A549 (cell line): ENCODE measurements at regions not wholly inside any gene's neighbourhood (a gene's known extent, or its start where the extent isn't known, plus 50 kb on each side); places are given as distances from the start of the nearest gene placed in this dataset.
"Not testable (repeated sequence)": the region's sequence is repeated elsewhere in the genome, so short reads cannot be mapped to it uniquely, and the experiment has no call there.

Source experiments
- ATAC-seq, 2 experiments: fragments of 200-7000 bp in 1 of 2; fragments of >200 bp in 1 of 2; cut with Nextera tagmentation in 1 of 2; cut with Tn5 transposase in 1 of 2; 3 replicates each; pipeline versions ENCODE4 v1.8.0 to v1.9.1; 2018 to 2020; ENCODE audit warnings: mild to moderate bottlenecking in 1 of 2, moderate library complexity in 1 of 2
- CTCF ChIA-PET: fragments of 300-600 bp; sonication (Branson Sonifier 250); formaldehyde crosslinking; extraction: SDS; loops from one replicate; lab custom pipeline; 2021; ENCODE audit warnings: antibody characterized with exemption, inconsistent platforms; lab: Yijun Ruan, JAX
- POLR2A ChIA-PET: fragments of 350-600 bp; formaldehyde crosslinking; extraction: SDS; loops from one replicate; lab custom pipeline; 2021; ENCODE audit warnings: antibody characterized with exemption, inconsistent platforms; lab: Yijun Ruan, JAX
- DNase-seq, 2 experiments: peaks; one replicate each; pipeline versions ENCODE4 v3.0.0 to v3.0.0-alpha.2; 2011 to 2016; ENCODE audit warnings: low read depth in 1 of 2, low spot score in 1 of 2
- FAIRE-seq: peaks from 2 replicates; lab custom pipeline; 2011; peaks lifted over from hg19 to GRCh38; lab: Jason Lieb, UNC
- H3K27ac ChIP-seq, 2 experiments: fragments of >200 bp; sonication (Bioruptor Twin); formaldehyde crosslinking; 3 replicates each; pipeline ENCODE4 v1.5.1; 2016 to 2017
- H3K4me1 ChIP-seq: fragments of >200 bp; sonication (Bioruptor Twin); formaldehyde crosslinking; 3 replicates; pipeline ENCODE4 v1.6.1; 2016
- H3K4me2 ChIP-seq: fragments of >200 bp; sonication (Bioruptor Twin); formaldehyde crosslinking; 3 replicates; pipeline ENCODE4 v1.6.1; 2016
- H3K4me3 ChIP-seq: fragments of >200 bp; sonication (Bioruptor Twin); formaldehyde crosslinking; 3 replicates; pipeline ENCODE4 v1.5.1; 2016
- H3K9me3 ChIP-seq: fragments of >200 bp; sonication (Bioruptor Twin); formaldehyde crosslinking; 3 replicates; pipeline ENCODE4 v1.6.1; 2016
- CEBPB ChIP-seq, 2 experiments: fragments of >200 bp in 1 of 2; sonication (Bioruptor Twin) in 1 of 2; formaldehyde crosslinking in 1 of 2; IDR thresholded peaks; 2 replicates each; pipeline ENCODE4 v1.6.1; 2012 to 2016
- FOSB ChIP-seq: fragments of 250-450 bp; sonication (Bioruptor Pico); IDR thresholded peaks from 2 replicates; pipeline ENCODE4 v1.5.0; 2020; ENCODE audit warnings: mild to moderate bottlenecking, moderate library complexity
- FOSL2 ChIP-seq, 2 experiments: fragments of 450-650 bp in 1 of 2; fragments of >200 bp in 1 of 2; sonication (Bioruptor Twin) in 1 of 2; formaldehyde crosslinking; IDR thresholded peaks; 2 replicates each; pipeline versions ENCODE4 v1.5.0 to v1.6.1; 2016 to 2020; ENCODE audit warnings: mild to moderate bottlenecking in 1 of 2, moderate library complexity in 1 of 2
- HOXA7 ChIP-seq: fragments of 250-450 bp; sonication (Bioruptor Pico); IDR thresholded peaks from 2 replicates; pipeline ENCODE4 v1.5.0; 2020; ENCODE audit warnings: mild to moderate bottlenecking, moderate library complexity
- HOXB5 ChIP-seq: fragments of 250-450 bp; sonication (Bioruptor Pico); IDR thresholded peaks from 2 replicates; pipeline ENCODE4 v1.5.0; 2020; ENCODE audit warnings: mild to moderate bottlenecking, moderate library complexity
- JUNB ChIP-seq: fragments of >200 bp; sonication (Bioruptor Twin); formaldehyde crosslinking; IDR thresholded peaks from 2 replicates; pipeline ENCODE4 v1.6.1; 2016
- KDM5A ChIP-seq: fragments of 200-600 bp; sonication (generic); IDR thresholded peaks from 2 replicates; pipeline ENCODE4 v1.6.1; 2016; ENCODE audit warnings: antibody characterized with exemption, mild to moderate bottlenecking
- MAX ChIP-seq: IDR thresholded peaks from 2 replicates; pipeline ENCODE4 v1.6.1; 2012
- MAZ ChIP-seq: fragments of 150-350 bp; IDR thresholded peaks from 2 replicates; pipeline ENCODE4 v1.6.1; 2014; ENCODE audit warnings: antibody characterized with exemption, low read depth, low read length, borderline replicate concordance
- NFE2L2 ChIP-seq: fragments of 150-350 bp; conservative IDR thresholded peaks from 2 replicates; pipeline ENCODE4 v1.6.1; 2014; ENCODE audit warnings: low read length
- NR3C1 ChIP-seq: fragments of >200 bp; sonication (Bioruptor Twin); formaldehyde crosslinking; IDR thresholded peaks from 3 replicates; pipeline ENCODE4 v1.6.1; 2017
- RAD21 ChIP-seq, 2 experiments: fragments of >200 bp in 1 of 2; sonication (Bioruptor Twin) in 1 of 2; formaldehyde crosslinking in 1 of 2; IDR thresholded peaks in 1 of 2; conservative IDR thresholded peaks in 1 of 2; 2 replicates in 1 of 2; 3 replicates in 1 of 2; pipeline ENCODE4 v1.6.1; 2012 to 2018; ENCODE audit warnings: inconsistent platforms in 1 of 2
- RARB ChIP-seq: fragments of 250-450 bp; sonication (Bioruptor Pico); IDR thresholded peaks from 2 replicates; pipeline ENCODE4 v1.8.0; 2021; ENCODE audit warnings: mild to moderate bottlenecking, moderate library complexity
- RCOR1 ChIP-seq: fragments of 150-350 bp; IDR thresholded peaks from 2 replicates; pipeline ENCODE4 v1.6.1; 2014; ENCODE audit warnings: antibody characterized with exemption, low read length, low read depth
- RFX5 ChIP-seq: fragments of 450-650 bp; IDR thresholded peaks from 2 replicates; pipeline ENCODE4 v1.7.1; 2014; ENCODE audit warnings: antibody characterized with exemption, mild to moderate bottlenecking, moderate library complexity
- SREBF2 ChIP-seq: fragments of 450-650 bp; IDR thresholded peaks from 2 replicates; pipeline ENCODE4 v1.6.1; 2014; ENCODE audit warnings: mild to moderate bottlenecking, moderate library complexity
- TFCP2L1 ChIP-seq: fragments of 250-450 bp; sonication (Bioruptor Pico); IDR thresholded peaks from 2 replicates; pipeline ENCODE4 v1.5.0; 2021; ENCODE audit warnings: mild to moderate bottlenecking
- TP53 ChIP-seq: fragments of 250-450 bp; sonication (Bioruptor Pico); IDR thresholded peaks from 2 replicates; pipeline ENCODE4 v1.5.0; 2021; ENCODE audit warnings: mild to moderate bottlenecking, moderate library complexity
- ZC3H11A ChIP-seq: fragments of 450-650 bp; IDR thresholded peaks from 2 replicates; pipeline ENCODE4 v1.6.1; 2014; ENCODE audit warnings: antibody characterized with exemption, mild to moderate bottlenecking
- WGBS: methylation state at CpG from one replicate; pipeline ENCODE4 v1.1.6; 2017; ENCODE audit errors: missing lambda C conversion rate; 5-methylcytosine and 5-hydroxymethylcytosine counted together
- TF ChIP-seq, protein P1 (sequence below): IDR thresholded peaks from 2 replicates; pipeline ENCODE4 v1.6.1; 2012; ENCODE audit warnings: low read depth, borderline replicate concordance
- TF ChIP-seq, protein P2 (sequence below): fragments of 250-450 bp; sonication (Bioruptor Pico); IDR thresholded peaks from 2 replicates; pipeline ENCODE4 v1.5.0; 2020; ENCODE audit warnings: low read depth, mild to moderate bottlenecking, moderate library complexity
- TF ChIP-seq, protein P3 (sequence below): IDR thresholded peaks from 2 replicates; pipeline ENCODE4 v1.6.1; 2012
- TF ChIP-seq, protein P4 (sequence below): fragments of 200-600 bp; sonication (generic); IDR thresholded peaks from 2 replicates; pipeline ENCODE4 v1.6.1; 2016; ENCODE audit warnings: antibody characterized with exemption, mild to moderate bottlenecking, moderate library complexity

- ATAC-seq, POLR2A ChIA-PET, DNase-seq, H3K9me3 ChIP-seq, H3K27ac ChIP-seq, CTCF ChIA-PET, FAIRE-seq, H3K4me3 ChIP-seq, H3K4me1 ChIP-seq, H3K4me2 ChIP-seq: not testable (repeated sequence)
- WGBS: 93% methylated on average over 2 of the region's 2 CpGs
Measured at GRCh38 chr13:50173045-50173444, 157.8 kb downstream of the KCNRG start.

- no peak for DNase-seq
- POLR2A ChIA-PET: no interaction called here
- CTCF ChIA-PET: no interaction called here
- TF ChIP-seq HOXA7 (CRISPR knock-in tag): no peak
- TF ChIP-seq FOSL2 (IDR thresholded peaks at IDR 0.05): no peak
- no peak for TF ChIP-seq FOSL2 (CRISPR knock-in tag; IDR thresholded peaks at IDR 0.05)
- TF ChIP-seq ZC3H11A: no peak
- TF ChIP-seq HOXB5: no peak
- TF ChIP-seq RCOR1: no peak
- no peak for TF ChIP-seq NR3C1
- no peak for TF ChIP-seq NFE2L2
- TF ChIP-seq TFCP2L1: no peak
- no peak for TF ChIP-seq TP53 (CRISPR knock-in tag)
- TF ChIP-seq MAZ: no peak
- no peak for TF ChIP-seq CEBPB (IDR thresholded peaks at IDR 0.05)
- TF ChIP-seq, all 56 proteins: peak for 0
- H3K9me3 ChIP-seq: no peaks in the 10 kb centered on the region
- H3K4me3 ChIP-seq: no peak overlapping the region
- ATAC-seq: no peak
- no peaks in the 10 kb centered on the region for H3K4me1 ChIP-seq
- no peak overlapping the region for H3K27ac ChIP-seq
- H3K4me2 ChIP-seq: no peak overlapping the region
- no peak for FAIRE-seq
- 35% methylated on average over 1 of the region's 1 CpG for WGBS
Measured at GRCh38 chr13:50174630-50175029, 159.4 kb downstream of the KCNRG start.

GRCh38 chr13:50179977-50180376 is 164.7 kb downstream of the KCNRG start:
- TF ChIP-seq RARB: no peak
- TF ChIP-seq RAD21 (conservative IDR thresholded peaks at IDR 0.05 in 1 of 2, IDR thresholded peaks at IDR 0.05 in 1 of 2): no peak
- TF ChIP-seq SREBF2: no peak
- TF ChIP-seq MAX: no peak
- TF ChIP-seq ZC3H11A: no peak
- TF ChIP-seq RFX5: no peak
- TF ChIP-seq, protein P1, sequence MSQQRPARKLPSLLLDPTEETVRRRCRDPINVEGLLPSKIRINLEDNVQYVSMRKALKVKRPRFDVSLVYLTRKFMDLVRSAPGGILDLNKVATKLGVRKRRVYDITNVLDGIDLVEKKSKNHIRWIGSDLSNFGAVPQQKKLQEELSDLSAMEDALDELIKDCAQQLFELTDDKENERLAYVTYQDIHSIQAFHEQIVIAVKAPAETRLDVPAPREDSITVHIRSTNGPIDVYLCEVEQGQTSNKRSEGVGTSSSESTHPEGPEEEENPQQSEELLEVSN: no peak
- no peak for TF ChIP-seq TP53 (CRISPR knock-in tag)
- no peak for TF ChIP-seq FOSB (CRISPR knock-in tag)
- TF ChIP-seq, protein P2, sequence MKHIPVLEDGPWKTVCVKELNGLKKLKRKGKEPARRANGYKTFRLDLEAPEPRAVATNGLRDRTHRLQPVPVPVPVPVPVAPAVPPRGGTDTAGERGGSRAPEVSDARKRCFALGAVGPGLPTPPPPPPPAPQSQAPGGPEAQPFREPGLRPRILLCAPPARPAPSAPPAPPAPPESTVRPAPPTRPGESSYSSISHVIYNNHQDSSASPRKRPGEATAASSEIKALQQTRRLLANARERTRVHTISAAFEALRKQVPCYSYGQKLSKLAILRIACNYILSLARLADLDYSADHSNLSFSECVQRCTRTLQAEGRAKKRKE: no peak
- TF ChIP-seq, protein P3, sequence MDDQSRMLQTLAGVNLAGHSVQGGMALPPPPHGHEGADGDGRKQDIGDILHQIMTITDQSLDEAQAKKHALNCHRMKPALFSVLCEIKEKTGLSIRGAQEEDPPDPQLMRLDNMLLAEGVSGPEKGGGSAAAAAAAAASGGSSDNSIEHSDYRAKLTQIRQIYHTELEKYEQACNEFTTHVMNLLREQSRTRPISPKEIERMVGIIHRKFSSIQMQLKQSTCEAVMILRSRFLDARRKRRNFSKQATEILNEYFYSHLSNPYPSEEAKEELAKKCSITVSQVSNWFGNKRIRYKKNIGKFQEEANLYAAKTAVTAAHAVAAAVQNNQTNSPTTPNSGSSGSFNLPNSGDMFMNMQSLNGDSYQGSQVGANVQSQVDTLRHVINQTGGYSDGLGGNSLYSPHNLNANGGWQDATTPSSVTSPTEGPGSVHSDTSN: no peak
- TF ChIP-seq NFE2L2: no peak
- no peak for TF ChIP-seq JUNB
- no peak for TF ChIP-seq KDM5A
- TF ChIP-seq, protein P4, sequence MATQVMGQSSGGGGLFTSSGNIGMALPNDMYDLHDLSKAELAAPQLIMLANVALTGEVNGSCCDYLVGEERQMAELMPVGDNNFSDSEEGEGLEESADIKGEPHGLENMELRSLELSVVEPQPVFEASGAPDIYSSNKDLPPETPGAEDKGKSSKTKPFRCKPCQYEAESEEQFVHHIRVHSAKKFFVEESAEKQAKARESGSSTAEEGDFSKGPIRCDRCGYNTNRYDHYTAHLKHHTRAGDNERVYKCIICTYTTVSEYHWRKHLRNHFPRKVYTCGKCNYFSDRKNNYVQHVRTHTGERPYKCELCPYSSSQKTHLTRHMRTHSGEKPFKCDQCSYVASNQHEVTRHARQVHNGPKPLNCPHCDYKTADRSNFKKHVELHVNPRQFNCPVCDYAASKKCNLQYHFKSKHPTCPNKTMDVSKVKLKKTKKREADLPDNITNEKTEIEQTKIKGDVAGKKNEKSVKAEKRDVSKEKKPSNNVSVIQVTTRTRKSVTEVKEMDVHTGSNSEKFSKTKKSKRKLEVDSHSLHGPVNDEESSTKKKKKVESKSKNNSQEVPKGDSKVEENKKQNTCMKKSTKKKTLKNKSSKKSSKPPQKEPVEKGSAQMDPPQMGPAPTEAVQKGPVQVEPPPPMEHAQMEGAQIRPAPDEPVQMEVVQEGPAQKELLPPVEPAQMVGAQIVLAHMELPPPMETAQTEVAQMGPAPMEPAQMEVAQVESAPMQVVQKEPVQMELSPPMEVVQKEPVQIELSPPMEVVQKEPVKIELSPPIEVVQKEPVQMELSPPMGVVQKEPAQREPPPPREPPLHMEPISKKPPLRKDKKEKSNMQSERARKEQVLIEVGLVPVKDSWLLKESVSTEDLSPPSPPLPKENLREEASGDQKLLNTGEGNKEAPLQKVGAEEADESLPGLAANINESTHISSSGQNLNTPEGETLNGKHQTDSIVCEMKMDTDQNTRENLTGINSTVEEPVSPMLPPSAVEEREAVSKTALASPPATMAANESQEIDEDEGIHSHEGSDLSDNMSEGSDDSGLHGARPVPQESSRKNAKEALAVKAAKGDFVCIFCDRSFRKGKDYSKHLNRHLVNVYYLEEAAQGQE: no peak
- ChIA-PET POLR2A (no interaction called here), CTCF (no interaction called here)
- H3K27ac ChIP-seq: no peak overlapping the region
- H3K9me3 ChIP-seq: no peaks in the 10 kb centered on the region
- no peak overlapping the region for H3K4me2 ChIP-seq
- no peaks in the 10 kb centered on the region for H3K4me1 ChIP-seq
- ATAC-seq (no peak), DNase-seq (no peak), FAIRE-seq (no peak)
- WGBS: 0% methylated on average over 1 of the region's 1 CpG
- H3K4me3 ChIP-seq: no peak overlapping the region

DNA sequence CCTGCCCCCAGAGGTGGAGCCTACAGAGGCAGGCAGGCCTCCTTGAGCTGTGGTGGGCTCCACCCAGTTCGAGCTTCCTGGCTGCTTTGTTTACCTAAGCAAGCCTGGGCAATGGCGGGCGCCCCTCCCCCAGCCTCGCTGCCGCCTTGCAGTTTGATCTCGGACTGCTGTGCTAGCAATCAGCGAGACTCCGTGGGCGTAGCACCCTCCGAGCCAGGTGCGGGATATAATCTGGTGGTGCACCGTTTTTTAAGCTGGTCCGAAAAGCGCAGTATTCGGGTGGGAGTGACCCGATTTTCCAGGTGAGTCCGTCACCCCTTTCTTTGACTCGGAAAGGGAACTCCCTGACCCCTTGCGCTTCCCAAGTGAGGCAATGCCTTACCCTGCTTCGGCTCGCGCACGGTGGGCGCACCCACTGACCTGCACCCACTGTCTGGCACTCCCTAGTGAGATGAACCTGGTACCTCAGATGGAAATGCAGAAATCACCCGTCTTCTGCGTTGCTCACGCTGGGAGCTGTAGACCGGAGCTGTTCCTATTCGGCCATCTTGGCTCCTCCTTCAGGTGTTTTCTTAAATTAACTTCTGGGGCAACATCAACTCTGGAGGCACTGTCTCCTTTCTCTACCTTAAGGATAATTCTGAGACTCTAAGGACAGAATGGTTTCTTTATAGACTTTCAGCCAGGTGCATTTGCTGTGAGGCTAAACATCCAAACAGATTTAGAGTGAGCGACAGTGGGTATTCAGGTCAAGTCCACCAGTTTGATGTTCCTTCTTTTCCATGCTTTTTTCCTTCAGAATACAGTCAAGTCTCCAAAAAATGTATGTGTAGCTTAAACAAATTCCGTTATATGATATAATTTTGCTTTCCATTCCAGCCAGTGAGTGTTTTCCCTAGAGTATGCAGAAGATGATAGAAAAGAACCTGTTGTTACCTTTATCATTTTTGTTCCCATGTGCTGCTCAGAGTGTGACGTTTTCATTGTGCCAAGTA is 170.8 kb downstream of the KCNRG start:
- Histone ChIP-seq H3K27ac (peak overlapping the region; percentile 70 to 76), H3K4me3 (peak overlapping the region; percentile 39), H3K4me2 (peak overlapping the region; percentile 74)
- ATAC-seq: peak in 1 of 2 experiments; percentile 40; a peak in 3 of 6 replicates
- POLR2A ChIA-PET, FAIRE-seq, H3K4me1 ChIP-seq, H3K9me3 ChIP-seq, DNase-seq: not testable (repeated sequence)
- CTCF ChIA-PET: interaction anchor here (1.1 kb wide), 1 partner anchor 615 kb away, joined by 3 read pairs; no protein-coding TSS in a partner anchor
- WGBS: 28% methylated on average over 8 of the region's 32 CpGs
